Lower lobe of right lung (tissue), 2 donors: ENCODE measurements at regions not wholly inside any gene's neighbourhood (a gene's known extent, or its start where the extent isn't known, plus 50 kb on each side); places are given as distances from the start of the nearest gene placed in this dataset.
A peak's percentile ranks its signal among the peaks of the same experiment; 100 is the strongest.

ENCODE experiments used
- ATAC-seq, 2 donors: fragments of 200-7000 bp; cut with Tn5 transposase; one replicate each; pipeline ENCODE4 v1.9.1; 2020 to 2022; ENCODE audit warnings: mild to moderate bottlenecking in 2 of 2, moderate library complexity in 2 of 2
- DNase-seq: peaks from one replicate; pipeline ENCODE4 v3.0.0-alpha.2; 2020
- H3K27ac ChIP-seq: fragments of 200-600 bp; one replicate; pipeline ENCODE4 v1.8.0; 2022
- H3K27me3 ChIP-seq: fragments of 200-600 bp; one replicate; pipeline ENCODE4 v1.8.0; 2022; ENCODE audit warnings: low read depth
- H3K36me3 ChIP-seq: fragments of 200-600 bp; one replicate; pipeline ENCODE4 v1.8.0; 2022; ENCODE audit warnings: mild to moderate bottlenecking
- H3K4me1 ChIP-seq: fragments of 200-600 bp; one replicate; pipeline ENCODE4 v1.8.0; 2022
- H3K4me3 ChIP-seq: fragments of 200-600 bp; one replicate; pipeline ENCODE4 v1.8.0; 2022; ENCODE audit warnings: mild to moderate bottlenecking
- H3K9me3 ChIP-seq: fragments of 200-600 bp; one replicate; pipeline ENCODE4 v1.8.0; 2022
- CTCF ChIP-seq: fragments of 200-600 bp; IDR thresholded peaks from one replicate; pipeline ENCODE4 v1.8.0; 2022; ENCODE audit warnings: antibody characterized with exemption, mild to moderate bottlenecking
- intact Hi-C: fragments of 100-400 bp; cut with DNase I; formaldehyde crosslinking; loops from one replicate; pipeline ENCODE4 v1.11.0; 2022
- donor health status: DM: no; HTN: yes; CAD: no; lungs with severe emphysema.

- no peaks in the 10 kb centered on the region for H3K27me3 ChIP-seq
- TF ChIP-seq CTCF = no peak
- H3K9me3 ChIP-seq = no peaks in the 10 kb centered on the region
- no peaks in the 10 kb centered on the region for H3K4me1 ChIP-seq
- H3K4me3 ChIP-seq = no peak overlapping the region
- intact Hi-C loops = no loop called here
- no peaks in the 10 kb centered on the region for H3K36me3 ChIP-seq
- DNase-seq (no peak), ATAC-seq (no peak)
- H3K27ac ChIP-seq = no peak overlapping the region
Measured at GRCh38 chr20:39412091-39412490, 449.9 kb downstream of the DHX35 start.

- TF ChIP-seq CTCF = no peak
- no peaks in the 10 kb centered on the region for H3K27me3 ChIP-seq
- ATAC-seq = no peak
- H3K27ac ChIP-seq = no peak overlapping the region
- no peaks in the 10 kb centered on the region for H3K9me3 ChIP-seq
- no peaks in the 10 kb centered on the region for H3K36me3 ChIP-seq
- no peak for DNase-seq
- H3K4me1 ChIP-seq = no peaks in the 10 kb centered on the region
- H3K4me3 ChIP-seq = no peak overlapping the region
- intact Hi-C loops = no loop called here
Measured at GRCh38 chr20:39399463-39399862, 437.3 kb downstream of the DHX35 start.

- intact Hi-C loops = no loop called here
- Histone ChIP-seq H3K4me1 (no peaks in the 10 kb centered on the region), H3K27ac (no peak overlapping the region), H3K36me3 (no peaks in the 10 kb centered on the region), H3K27me3 (no peaks in the 10 kb centered on the region), H3K9me3 (no peaks in the 10 kb centered on the region), H3K4me3 (no peak overlapping the region)
- ATAC-seq = no peak
- no peak for DNase-seq
- no peak for TF ChIP-seq CTCF
Measured at GRCh38 chr20:39398656-39399055, 436.5 kb downstream of the DHX35 start.

- H3K27ac ChIP-seq = no peak overlapping the region
- intact Hi-C loops = no loop called here
- H3K4me3 ChIP-seq = no peak overlapping the region
- no peaks in the 10 kb centered on the region for H3K27me3 ChIP-seq
- DNase-seq = no peak
- no peaks in the 10 kb centered on the region for H3K9me3 ChIP-seq
- no peaks in the 10 kb centered on the region for H3K4me1 ChIP-seq
- no peak for TF ChIP-seq CTCF
- no peaks in the 10 kb centered on the region for H3K36me3 ChIP-seq
- ATAC-seq = no peak
Measured at GRCh38 chr20:39397646-39398045, 435.5 kb downstream of the DHX35 start.

GRCh38 chr20:39395478-39396291, 433.5 kb downstream of the DHX35 start:
- Histone ChIP-seq H3K9me3 (no peaks in the 10 kb centered on the region), H3K4me1 (no peaks in the 10 kb centered on the region), H3K27me3 (no peaks in the 10 kb centered on the region), H3K27ac (no peak overlapping the region), H3K4me3 (no peak overlapping the region), H3K36me3 (no peaks in the 10 kb centered on the region)
- no peak for TF ChIP-seq CTCF
- ATAC-seq (no peak), DNase-seq (peak; percentile 22)
- intact Hi-C loops = no loop called here
